CD14-positive monocyte (primary cell): ENCODE measurements at regions not wholly inside any gene's neighbourhood (a gene's known extent, or its start where the extent isn't known, plus 50 kb on each side); places are given as distances from the start of the nearest gene placed in this dataset.

Experiments
- DNase-seq, 3 donors: peaks; one replicate each; pipeline ENCODE4 v3.0.0-alpha.2; 2011 to 2022
- H2AFZ ChIP-seq: 2 replicates; pipeline ENCODE4 v1.6.0; 2012; ENCODE audit warnings: mild to moderate bottlenecking, low read depth, low read length, inconsistent platforms; ENCODE audit not compliant: insufficient read depth, poor library complexity, severe bottlenecking
- H3K27ac ChIP-seq, 2 donors: 1 replicate in 1 of 2; 2 replicates in 1 of 2; pipeline ENCODE4 v1.5.1; 2012 to 2013; ENCODE audit warnings: low read length in 2 of 2, control low read depth in 1 of 2, inconsistent platforms in 1 of 2, low read depth in 1 of 2, mild to moderate bottlenecking in 1 of 2
- H3K27me3 ChIP-seq, 2 donors: one replicate each; pipeline versions ENCODE4 v1.6.0 to v1.6.1; 2011 to 2013; ENCODE audit warnings: low read length in 2 of 2; ENCODE audit not compliant: control insufficient read depth in 2 of 2, insufficient read depth in 2 of 2
- H3K36me3 ChIP-seq, 2 donors: replicated peaks in 1 of 2; 1 replicate in 1 of 2; 2 replicates in 1 of 2; pipeline versions ENCODE4 v1.5.1 to v1.6.1; 2012 to 2013; ENCODE audit warnings: low read length in 2 of 2, control low read depth in 1 of 2, inconsistent platforms in 1 of 2, mild to moderate bottlenecking in 1 of 2; ENCODE audit not compliant: insufficient read depth in 2 of 2, control insufficient read depth in 1 of 2
- H3K4me1 ChIP-seq, 2 donors: 1 replicate in 1 of 2; 2 replicates in 1 of 2; pipeline versions ENCODE4 v1.5.1 to v1.6.1; 2012 to 2013; ENCODE audit warnings: low read length in 2 of 2, control low read depth in 1 of 2, inconsistent platforms in 1 of 2, mild to moderate bottlenecking in 1 of 2, moderate library complexity in 1 of 2; ENCODE audit not compliant: insufficient read depth in 2 of 2, control insufficient read depth in 1 of 2
- H3K4me2 ChIP-seq: replicated peaks from 2 replicates; pipeline ENCODE3; 2012; ENCODE audit warnings: low read length, moderate library complexity, mild to moderate bottlenecking; ENCODE audit not compliant: poor library complexity, severe bottlenecking; ENCODE audit errors: extremely low read depth
- H3K4me3 ChIP-seq, 3 experiments: fragments of 200-600 bp in 1 of 3; sonication (generic) in 1 of 3; replicated peaks in 1 of 3; 1 replicate in 2 of 3; 2 replicates in 1 of 3; pipeline ENCODE4 v1.5.1; 2011 to 2013; ENCODE audit warnings: low read length in 3 of 3, mild to moderate bottlenecking in 3 of 3, control low read depth in 2 of 3, low read depth in 2 of 3, inconsistent platforms in 1 of 3, moderate library complexity in 1 of 3
- H3K79me2 ChIP-seq: 2 replicates; pipeline ENCODE4 v1.6.0; 2012; ENCODE audit warnings: mild to moderate bottlenecking, control low read depth, inconsistent platforms, low read length, moderate library complexity; ENCODE audit not compliant: insufficient read depth
- H3K9ac ChIP-seq: 2 replicates; pipeline ENCODE4 v1.6.0; 2017; ENCODE audit warnings: low read length, mild to moderate bottlenecking; ENCODE audit not compliant: insufficient read depth, poor library complexity, severe bottlenecking
- H3K9me3 ChIP-seq, 2 donors: replicated peaks in 1 of 2; 1 replicate in 1 of 2; 2 replicates in 1 of 2; pipeline versions ENCODE4 v1.5.1 to v1.6.1; 2012 to 2013; ENCODE audit warnings: low read length in 2 of 2, control low read depth in 1 of 2; ENCODE audit not compliant: control insufficient read depth in 1 of 2, insufficient read depth in 1 of 2
- H4K20me1 ChIP-seq: 2 replicates; pipeline ENCODE4 v1.6.0; 2012; ENCODE audit warnings: mild to moderate bottlenecking, low read length, control low read depth, moderate library complexity; ENCODE audit not compliant: insufficient read depth
- H3K27ac Mint-ChIP-seq, 7 donors: one replicate each; pipeline ENCODE4 v1.8.0; 2020; ENCODE audit warnings: mild to moderate bottlenecking in 7 of 7, mixed read lengths in 7 of 7, moderate library complexity in 6 of 7, inconsistent platforms in 2 of 7
- H3K27me3 Mint-ChIP-seq, 3 donors: one replicate each; pipeline ENCODE4 v1.8.0; 2021 to 2022; ENCODE audit warnings: low read depth in 3 of 3, mild to moderate bottlenecking in 3 of 3, mixed read lengths in 3 of 3, moderate library complexity in 3 of 3, inconsistent platforms in 1 of 3
- H3K36me3 Mint-ChIP-seq, 2 donors: one replicate each; pipeline ENCODE4 v1.8.0; 2020; ENCODE audit warnings: mixed read lengths in 2 of 2, inconsistent platforms in 1 of 2, mild to moderate bottlenecking in 1 of 2
- H3K4me1 Mint-ChIP-seq: one replicate; pipeline ENCODE4 v1.8.0; 2020; ENCODE audit warnings: mild to moderate bottlenecking, mixed read lengths
- H3K4me3 Mint-ChIP-seq, 2 donors: one replicate each; pipeline ENCODE4 v1.8.0; 2020; ENCODE audit warnings: mild to moderate bottlenecking in 2 of 2, mixed read lengths in 2 of 2, moderate library complexity in 1 of 2
- H3K9me3 Mint-ChIP-seq, 7 donors: one replicate each; pipeline ENCODE4 v1.8.0; 2020 to 2022; ENCODE audit warnings: mixed read lengths in 7 of 7, mild to moderate bottlenecking in 6 of 7, moderate library complexity in 6 of 7, inconsistent platforms in 2 of 7
- WGBS: methylation state at CpG from one replicate; pipeline ENCODE4 v1.1.5; 2013; ENCODE audit warnings: missing lambda C conversion rate; ENCODE audit not compliant: insufficient coverage; 5-methylcytosine and 5-hydroxymethylcytosine counted together
- intact Hi-C, 2 donors: fragments of 100-400 bp; cut with micrococcal nuclease; formaldehyde crosslinking; loops; one replicate each; pipeline versions ENCODE4 v1.15.0 to v1.15.1; 2023
- TF ChIP-seq, protein P1 (sequence below): fragments of 200-600 bp; IDR thresholded peaks from one replicate; pipeline ENCODE4 v1.8.0; 2022; ENCODE audit warnings: antibody characterized with exemption, mild to moderate bottlenecking

DNA sequence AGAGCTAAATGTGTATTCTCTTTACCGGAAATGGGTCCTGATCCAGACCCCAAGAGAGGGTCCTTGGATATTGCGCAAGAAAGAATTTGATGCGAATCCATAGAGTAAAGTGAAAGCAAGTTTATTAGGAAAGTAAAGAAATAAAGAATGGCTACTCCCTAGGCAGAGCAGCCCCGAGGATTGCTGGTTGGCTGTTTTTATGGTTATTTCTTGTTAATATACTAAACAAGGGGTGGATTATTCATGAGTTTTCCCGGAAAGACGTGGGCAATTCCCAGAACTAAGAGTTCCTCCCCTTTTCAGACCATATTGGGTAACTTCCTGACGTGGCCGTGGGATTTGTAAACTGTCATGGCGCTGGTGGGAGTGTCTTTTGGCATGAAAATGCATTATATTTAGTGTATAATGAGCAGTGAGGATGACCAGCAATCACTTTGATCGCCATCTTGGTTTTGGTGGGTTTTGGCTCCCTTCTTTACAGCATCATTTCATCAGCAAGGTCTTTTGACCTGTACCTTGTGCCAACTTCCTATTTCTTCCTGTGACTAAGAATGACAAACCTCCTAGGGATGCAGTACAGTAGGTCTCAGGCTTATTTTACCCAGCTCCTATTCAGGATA, 60.4 kb downstream of the ARL4A start:
- Mint-ChIP-seq H3K4me3 (no peak overlapping the region), H3K27ac (no peak overlapping the region), H3K9me3 (peaks cover 0 to 12% (median 5%) of the 10 kb centered on the region in 7 donors), H3K27me3 (no peaks in the 10 kb centered on the region), H3K36me3 (no peaks in the 10 kb centered on the region), H3K4me1 (no peaks in the 10 kb centered on the region)
- no peak overlapping the region for H3K9ac ChIP-seq
- H3K4me3 ChIP-seq = no peak overlapping the region
- no peak overlapping the region for H2AFZ ChIP-seq
- WGBS = 100% methylated on average over 3 of the region's 10 CpGs
- intact Hi-C loops = no loop called here
- no peaks in the 10 kb centered on the region for H3K4me1 ChIP-seq
- H3K27me3 ChIP-seq = no peaks in the 10 kb centered on the region
- TF ChIP-seq, protein P1, sequence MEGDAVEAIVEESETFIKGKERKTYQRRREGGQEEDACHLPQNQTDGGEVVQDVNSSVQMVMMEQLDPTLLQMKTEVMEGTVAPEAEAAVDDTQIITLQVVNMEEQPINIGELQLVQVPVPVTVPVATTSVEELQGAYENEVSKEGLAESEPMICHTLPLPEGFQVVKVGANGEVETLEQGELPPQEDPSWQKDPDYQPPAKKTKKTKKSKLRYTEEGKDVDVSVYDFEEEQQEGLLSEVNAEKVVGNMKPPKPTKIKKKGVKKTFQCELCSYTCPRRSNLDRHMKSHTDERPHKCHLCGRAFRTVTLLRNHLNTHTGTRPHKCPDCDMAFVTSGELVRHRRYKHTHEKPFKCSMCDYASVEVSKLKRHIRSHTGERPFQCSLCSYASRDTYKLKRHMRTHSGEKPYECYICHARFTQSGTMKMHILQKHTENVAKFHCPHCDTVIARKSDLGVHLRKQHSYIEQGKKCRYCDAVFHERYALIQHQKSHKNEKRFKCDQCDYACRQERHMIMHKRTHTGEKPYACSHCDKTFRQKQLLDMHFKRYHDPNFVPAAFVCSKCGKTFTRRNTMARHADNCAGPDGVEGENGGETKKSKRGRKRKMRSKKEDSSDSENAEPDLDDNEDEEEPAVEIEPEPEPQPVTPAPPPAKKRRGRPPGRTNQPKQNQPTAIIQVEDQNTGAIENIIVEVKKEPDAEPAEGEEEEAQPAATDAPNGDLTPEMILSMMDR = no peak
- H3K9me3 ChIP-seq = no peaks in the 10 kb centered on the region
- no peaks in the 10 kb centered on the region for H4K20me1 ChIP-seq
- no peaks in the 10 kb centered on the region for H3K36me3 ChIP-seq
- H3K27ac ChIP-seq = no peak overlapping the region
- H3K4me2 ChIP-seq = no peak overlapping the region
- DNase-seq = no peak
- no peaks in the 10 kb centered on the region for H3K79me2 ChIP-seq

DNA sequence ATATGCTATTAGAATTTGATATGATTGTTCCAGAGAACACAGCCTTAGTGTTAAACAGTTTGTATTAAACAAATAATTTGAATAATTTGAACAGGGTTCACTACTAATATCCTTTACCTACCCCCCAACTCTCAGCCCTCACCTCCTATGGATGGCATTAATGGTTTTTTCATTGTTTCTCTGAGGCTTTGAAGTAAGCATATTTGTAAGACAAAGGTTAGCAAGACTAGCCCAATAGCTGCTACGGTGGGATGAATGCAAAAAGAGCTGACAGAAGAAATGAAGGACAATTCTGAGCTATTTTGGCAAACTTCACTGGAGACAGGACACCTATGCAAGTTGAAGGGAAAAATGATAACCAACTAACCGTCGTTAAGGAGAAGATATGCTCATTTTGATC, 61.6 kb downstream of the ARL4A start:
- Histone ChIP-seq H3K27me3 (no peaks in the 10 kb centered on the region), H2AFZ (no peak overlapping the region), H3K79me2 (no peaks in the 10 kb centered on the region), H3K4me1 (no peaks in the 10 kb centered on the region), H3K36me3 (no peaks in the 10 kb centered on the region), H4K20me1 (no peaks in the 10 kb centered on the region), H3K9me3 (no peaks in the 10 kb centered on the region), H3K27ac (no peak overlapping the region), H3K4me2 (no peak overlapping the region), H3K4me3 (no peak overlapping the region), H3K9ac (no peak overlapping the region)
- 83% methylated on average over 1 of the region's 3 CpGs for WGBS
- Mint-ChIP-seq H3K4me1 (peaks cover under 1% of the 10 kb centered on the region), H3K9me3 (peaks cover 0 to 12% (median 5%) of the 10 kb centered on the region in 7 donors), H3K36me3 (no peaks in the 10 kb centered on the region), H3K27ac (no peak overlapping the region), H3K27me3 (peaks cover 0 to 1% (median 0%) of the 10 kb centered on the region in 3 donors), H3K4me3 (no peak overlapping the region)
- DNase-seq = no peak
- TF ChIP-seq, protein P1 = no peak
- intact Hi-C loops = no loop called here
